Small intestine (tissue), 7 donors: ENCODE measurements at regions not wholly inside any gene's neighbourhood (a gene's known extent, or its start where the extent isn't known, plus 50 kb on each side); places are given as distances from the start of the nearest gene placed in this dataset.

Experiments
- DNase-seq, 2 donors: peaks; one replicate each; pipeline versions ENCODE4 v3.0.0 to v3.0.0-alpha.2; 2013
- FAIRE-seq: peaks from 2 replicates; lab custom pipeline; 2012; peaks lifted over from hg19 to GRCh38; lab: Jason Lieb, UNC
- H3K27ac ChIP-seq, 3 donors: one replicate each; pipeline ENCODE4 v1.5.1; 2013; ENCODE audit warnings: low read length in 2 of 3, mild to moderate bottlenecking in 2 of 3, control low read depth in 1 of 3, inconsistent platforms in 1 of 3, low read depth in 1 of 3, moderate library complexity in 1 of 3
- H3K27me3 ChIP-seq, 3 donors: one replicate each; pipeline ENCODE4 v1.6.1; 2013; ENCODE audit warnings: low read length in 3 of 3, inconsistent platforms in 1 of 3; ENCODE audit not compliant: control insufficient read depth in 3 of 3, insufficient read depth in 3 of 3
- H3K36me3 ChIP-seq, 3 donors: one replicate each; pipeline ENCODE4 v1.6.1; 2013; ENCODE audit warnings: low read length in 3 of 3, inconsistent platforms in 1 of 3, low read depth in 1 of 3, mild to moderate bottlenecking in 1 of 3, moderate library complexity in 1 of 3; ENCODE audit not compliant: control insufficient read depth in 3 of 3, insufficient read depth in 2 of 3
- H3K4me1 ChIP-seq, 3 donors: one replicate each; pipeline ENCODE4 v1.6.1; 2013; ENCODE audit warnings: low read length in 2 of 3, inconsistent platforms in 1 of 3, low read depth in 1 of 3, mild to moderate bottlenecking in 1 of 3, moderate library complexity in 1 of 3; ENCODE audit not compliant: control insufficient read depth in 3 of 3, insufficient read depth in 2 of 3
- H3K4me3 ChIP-seq, 3 donors: one replicate each; pipeline ENCODE4 v1.5.1; 2013; ENCODE audit warnings: low read length in 3 of 3, control low read depth in 1 of 3, inconsistent platforms in 1 of 3, low read depth in 1 of 3, mild to moderate bottlenecking in 1 of 3, moderate library complexity in 1 of 3
- H3K9me3 ChIP-seq, 2 donors: one replicate each; pipeline ENCODE4 v1.6.1; 2013; ENCODE audit warnings: low read depth in 1 of 2, low read length in 1 of 2; ENCODE audit not compliant: control insufficient read depth in 2 of 2, insufficient read depth in 1 of 2
- WGBS, 3 donors: extraction: QIAGEN DNeasy Blood & Tissue Kit; methylation state at CpG; one replicate each; pipeline ENCODE4 v1.1.7; 2013; 5-methylcytosine and 5-hydroxymethylcytosine counted together
- donor health status: healthy with polysubstance abuse.
- donor health status: control.
- donor health status: control.
- donor health status: Bipolar disorder and iron deficiency.
- donor health status: healthy.

- no peaks in the 10 kb centered on the region for H3K9me3 ChIP-seq
- WGBS, 3 donors = 91 to 100% (median 93%) methylated on average over 1 of the region's 1 CpG
- DNase-seq = no peak
- no peaks in the 10 kb centered on the region for H3K4me1 ChIP-seq
- H3K27ac ChIP-seq = no peak overlapping the region
- no peak for FAIRE-seq
- H3K4me3 ChIP-seq = no peak overlapping the region
- H3K36me3 ChIP-seq = no peaks in the 10 kb centered on the region
- no peaks in the 10 kb centered on the region for H3K27me3 ChIP-seq
These were observed 208.1 kb downstream of the PHLDA1 start for GRCh38 chr12:75823475-75823874.

- H3K36me3 ChIP-seq = no peaks in the 10 kb centered on the region
- no peaks in the 10 kb centered on the region for H3K27me3 ChIP-seq
- DNase-seq (no peak), FAIRE-seq (no peak)
- no peaks in the 10 kb centered on the region for H3K4me1 ChIP-seq
- 74 to 90% (median 89%) methylated on average over 3 of the region's 3 CpGs for WGBS, 3 donors
- no peak overlapping the region for H3K27ac ChIP-seq
- no peak overlapping the region for H3K4me3 ChIP-seq
- no peaks in the 10 kb centered on the region for H3K9me3 ChIP-seq
These were observed 209.2 kb downstream of the PHLDA1 start for GRCh38 chr12:75822416-75822815.

- DNase-seq (peak in 1 of 2 donors; percentile 11), FAIRE-seq (no peak)
- Histone ChIP-seq H3K9me3 (no peaks in the 10 kb centered on the region), H3K4me3 (no peak overlapping the region), H3K36me3 (no peaks in the 10 kb centered on the region), H3K27me3 (no peaks in the 10 kb centered on the region), H3K27ac (peak overlapping the region in 1 of 3 donors; percentile 50), H3K4me1 (peaks cover 0 to under 1% (median 0%) of the 10 kb centered on the region in 3 donors)
- WGBS, 3 donors = 72 to 90% (median 88%) methylated on average over 10 of the region's 10 CpGs
These were observed 210.6 kb downstream of the PHLDA1 start for GRCh38 chr12:75820848-75821578.

- H3K27ac ChIP-seq = no peak overlapping the region
- FAIRE-seq = no peak
- no peaks in the 10 kb centered on the region for H3K27me3 ChIP-seq
- H3K4me3 ChIP-seq = no peak overlapping the region
- no peaks in the 10 kb centered on the region for H3K9me3 ChIP-seq
- peaks cover 0 to 6% (median 3%) of the 10 kb centered on the region in 3 donors for H3K4me1 ChIP-seq
- no peak for DNase-seq
- H3K36me3 ChIP-seq = no peaks in the 10 kb centered on the region
These were observed 211.5 kb downstream of the PHLDA1 start for GRCh38 chr12:75820071-75820470.

GRCh38 chr12:75819512-75819911 is 212.1 kb downstream of the PHLDA1 start:
- H3K36me3 ChIP-seq = no peaks in the 10 kb centered on the region
- H3K27ac ChIP-seq = peak overlapping the region in 1 of 3 donors; percentile 3
- no peak overlapping the region for H3K4me3 ChIP-seq
- peaks cover 0 to 12% (median 3%) of the 10 kb centered on the region in 3 donors for H3K4me1 ChIP-seq
- DNase-seq = no peak
- 86 to 90% (median 88%) methylated on average over 5 of the region's 5 CpGs for WGBS, 3 donors
- H3K27me3 ChIP-seq = no peaks in the 10 kb centered on the region
- no peak for FAIRE-seq
- no peaks in the 10 kb centered on the region for H3K9me3 ChIP-seq

GRCh38 chr12:75818863-75819262 is 212.7 kb downstream of the PHLDA1 start:
- no peaks in the 10 kb centered on the region for H3K9me3 ChIP-seq
- no peaks in the 10 kb centered on the region for H3K36me3 ChIP-seq
- H3K4me1 ChIP-seq = peaks cover 0 to 12% (median 3%) of the 10 kb centered on the region in 3 donors
- DNase-seq = no peak
- no peaks in the 10 kb centered on the region for H3K27me3 ChIP-seq
- FAIRE-seq = no peak
- H3K4me3 ChIP-seq = no peak overlapping the region
- H3K27ac ChIP-seq = no peak overlapping the region

GRCh38 chr12:75816897-75817296 is 214.7 kb downstream of the PHLDA1 start:
- Histone ChIP-seq H3K9me3 (no peaks in the 10 kb centered on the region), H3K36me3 (no peaks in the 10 kb centered on the region), H3K4me3 (no peak overlapping the region), H3K4me1 (peaks cover 0 to 12% (median 3%) of the 10 kb centered on the region in 3 donors), H3K27ac (no peak overlapping the region), H3K27me3 (no peaks in the 10 kb centered on the region)
- no peak for FAIRE-seq
- peak in 1 of 2 donors; percentile 11 for DNase-seq
- WGBS, 3 donors = 5 to 11% (median 7%) methylated on average over 1 of the region's 1 CpG

GRCh38 chr12:75815756-75816155 is 215.8 kb downstream of the PHLDA1 start:
- Histone ChIP-seq H3K4me1 (peaks cover 0 to 12% (median 3%) of the 10 kb centered on the region in 3 donors), H3K27ac (peak overlapping the region in 2 of 3 donors; percentile 41 to 46)

More at GRCh38 chr12:75815756-75816155, 215.8 kb downstream of the PHLDA1 start:
- Histone ChIP-seq H3K27me3 (no peaks in the 10 kb centered on the region), H3K4me3 (no peak overlapping the region), H3K36me3 (no peaks in the 10 kb centered on the region), H3K9me3 (no peaks in the 10 kb centered on the region)
- WGBS, 3 donors = 77 to 100% (median 93%) methylated on average over 1 of the region's 1 CpG
- no peak for FAIRE-seq
- no peak for DNase-seq
